Lower lobe of right lung (tissue), 2 donors: ENCODE measurements at regions not wholly inside any gene's neighbourhood (a gene's known extent, or its start where the extent isn't known, plus 50 kb on each side); places are given as distances from the start of the nearest gene placed in this dataset.

Source experiments
- ATAC-seq, 2 donors: fragments of 200-7000 bp; cut with Tn5 transposase; one replicate each; pipeline ENCODE4 v1.9.1; 2020 to 2022; ENCODE audit warnings: mild to moderate bottlenecking in 2 of 2, moderate library complexity in 2 of 2
- DNase-seq: peaks from one replicate; pipeline ENCODE4 v3.0.0-alpha.2; 2020
- H3K27ac ChIP-seq: fragments of 200-600 bp; one replicate; pipeline ENCODE4 v1.8.0; 2022
- H3K27me3 ChIP-seq: fragments of 200-600 bp; one replicate; pipeline ENCODE4 v1.8.0; 2022; ENCODE audit warnings: low read depth
- H3K36me3 ChIP-seq: fragments of 200-600 bp; one replicate; pipeline ENCODE4 v1.8.0; 2022; ENCODE audit warnings: mild to moderate bottlenecking
- H3K4me1 ChIP-seq: fragments of 200-600 bp; one replicate; pipeline ENCODE4 v1.8.0; 2022
- H3K4me3 ChIP-seq: fragments of 200-600 bp; one replicate; pipeline ENCODE4 v1.8.0; 2022; ENCODE audit warnings: mild to moderate bottlenecking
- H3K9me3 ChIP-seq: fragments of 200-600 bp; one replicate; pipeline ENCODE4 v1.8.0; 2022
- CTCF ChIP-seq: fragments of 200-600 bp; IDR thresholded peaks from one replicate; pipeline ENCODE4 v1.8.0; 2022; ENCODE audit warnings: antibody characterized with exemption, mild to moderate bottlenecking
- intact Hi-C: fragments of 100-400 bp; cut with DNase I; formaldehyde crosslinking; loops from one replicate; pipeline ENCODE4 v1.11.0; 2022
- donor health status: DM: no; HTN: yes; CAD: no; lungs with severe emphysema.

DNA sequence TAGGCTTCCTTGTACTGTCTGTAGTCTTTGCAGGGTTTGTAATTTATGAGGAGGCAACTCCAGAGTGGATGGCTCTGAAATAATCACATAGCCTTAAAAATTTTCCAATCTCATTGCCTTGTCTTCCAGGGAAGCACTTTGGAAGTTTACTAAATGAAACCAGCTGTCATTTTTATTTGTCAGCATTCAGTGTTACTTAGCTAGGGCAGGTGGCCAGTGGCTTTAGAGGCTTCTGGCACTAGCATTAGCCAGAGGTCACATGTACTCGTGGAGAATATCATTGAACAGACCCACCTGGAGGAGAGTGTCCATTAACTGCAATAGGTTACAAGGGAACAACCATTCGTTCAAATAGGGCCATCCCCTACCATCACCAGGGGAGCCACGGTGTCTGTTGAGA lies 160.3 kb upstream of the SLC28A3 start:
- DNase-seq (no peak), ATAC-seq (no peak)
- no peaks in the 10 kb centered on the region for H3K4me1 ChIP-seq
- no peaks in the 10 kb centered on the region for H3K36me3 ChIP-seq
- TF ChIP-seq CTCF = no peak
- no peak overlapping the region for H3K4me3 ChIP-seq
- H3K27ac ChIP-seq = no peak overlapping the region
- no peaks in the 10 kb centered on the region for H3K9me3 ChIP-seq
- no peaks in the 10 kb centered on the region for H3K27me3 ChIP-seq
- intact Hi-C loops = no loop called here

DNA sequence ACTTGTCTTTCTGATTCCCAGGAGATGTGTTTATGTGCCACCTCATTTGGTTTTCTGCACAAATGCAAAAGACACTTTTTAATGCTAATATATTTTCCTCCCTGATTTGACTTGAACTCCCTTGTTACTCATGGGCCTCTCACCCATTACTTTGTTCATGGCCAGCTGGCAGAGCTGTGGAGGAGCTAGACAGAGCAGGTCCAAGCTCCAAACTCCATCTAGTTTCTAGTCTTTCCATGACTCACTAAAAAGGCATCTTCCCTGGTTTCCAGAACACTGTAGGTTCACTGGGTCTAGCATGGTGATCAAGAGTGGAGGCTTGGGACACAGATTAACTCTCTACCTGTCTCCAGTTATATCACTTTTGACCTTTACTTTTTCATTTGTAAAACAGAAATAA lies 161.0 kb upstream of the SLC28A3 start:
- Histone ChIP-seq H3K4me3 (no peak overlapping the region), H3K4me1 (no peaks in the 10 kb centered on the region), H3K36me3 (no peaks in the 10 kb centered on the region), H3K27ac (no peak overlapping the region), H3K27me3 (no peaks in the 10 kb centered on the region), H3K9me3 (peaks cover 2% of the 10 kb centered on the region)
- TF ChIP-seq CTCF = no peak
- intact Hi-C loops = no loop called here
- DNase-seq (no peak), ATAC-seq (no peak)

DNA sequence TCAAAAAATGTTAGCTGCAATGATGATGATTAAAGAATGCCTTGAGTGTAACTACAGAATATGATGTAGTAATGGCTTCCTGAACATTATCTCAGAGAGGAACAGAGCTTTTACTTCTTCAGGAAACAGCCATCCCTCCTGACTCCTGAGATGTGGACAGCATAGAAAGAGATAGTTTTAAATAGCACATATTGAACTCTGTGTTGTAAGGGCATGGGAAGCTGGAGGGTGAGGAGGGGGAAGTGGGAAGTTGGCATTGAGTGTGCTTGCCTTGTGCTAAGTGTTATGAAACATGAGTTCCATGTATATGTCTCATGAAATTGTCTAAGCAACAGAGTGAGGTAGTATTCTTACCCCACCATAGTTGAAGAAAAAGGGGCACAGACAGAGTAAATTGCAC lies 161.5 kb upstream of the SLC28A3 start:
- no peak for TF ChIP-seq CTCF
- Histone ChIP-seq H3K9me3 (peaks cover 4% of the 10 kb centered on the region), H3K36me3 (no peaks in the 10 kb centered on the region), H3K4me1 (no peaks in the 10 kb centered on the region), H3K4me3 (no peak overlapping the region), H3K27me3 (no peaks in the 10 kb centered on the region), H3K27ac (no peak overlapping the region)
- intact Hi-C loops = no loop called here
- DNase-seq = no peak
- no peak for ATAC-seq

DNA sequence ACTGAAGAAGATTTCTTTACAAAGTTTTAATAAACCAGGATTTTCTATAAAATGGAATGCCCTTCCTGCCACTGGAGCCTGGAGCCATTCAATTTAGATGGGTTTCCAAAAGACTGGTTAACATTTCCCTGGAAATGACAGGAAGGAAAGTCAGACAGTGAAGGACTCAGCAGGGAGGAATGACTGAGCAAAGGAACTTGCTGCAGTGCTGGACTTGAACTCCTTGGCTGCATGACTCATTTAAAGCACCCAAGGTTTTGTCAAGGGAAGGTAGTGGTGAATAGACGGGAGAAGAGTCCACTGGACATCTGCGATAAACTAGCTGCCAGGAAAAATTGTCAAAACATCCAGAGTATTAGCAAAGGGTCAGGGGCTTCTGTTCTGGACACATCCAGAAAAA lies 163.8 kb upstream of the SLC28A3 start:
- ATAC-seq = no peak
- H3K27ac ChIP-seq = no peak overlapping the region
- intact Hi-C loops = no loop called here

GRCh38 chr9:84511651-84512050 lies 157.9 kb upstream of the NTRK2 start:
- intact Hi-C loops = no loop called here
- no peaks in the 10 kb centered on the region for H3K27me3 ChIP-seq
- DNase-seq = no peak
- peaks cover 1% of the 10 kb centered on the region for H3K9me3 ChIP-seq
- no peaks in the 10 kb centered on the region for H3K36me3 ChIP-seq
- TF ChIP-seq CTCF = no peak
- H3K4me3 ChIP-seq = no peak overlapping the region
- H3K4me1 ChIP-seq = no peaks in the 10 kb centered on the region
- ATAC-seq = no peak
- no peak overlapping the region for H3K27ac ChIP-seq

More for the DNA sequence above, 163.8 kb upstream of the SLC28A3 start:
- H3K27me3 ChIP-seq = no peaks in the 10 kb centered on the region
- no peak for TF ChIP-seq CTCF
- H3K4me1 ChIP-seq = no peaks in the 10 kb centered on the region
- no peaks in the 10 kb centered on the region for H3K36me3 ChIP-seq
- DNase-seq = no peak
- H3K9me3 ChIP-seq = peaks cover 4% of the 10 kb centered on the region
- H3K4me3 ChIP-seq = no peak overlapping the region

GRCh38 chr9:84512493-84512892 lies 157.0 kb upstream of the NTRK2 start:
- no peak for DNase-seq
- H3K4me3 ChIP-seq = no peak overlapping the region
- intact Hi-C loops = no loop called here
- no peak overlapping the region for H3K27ac ChIP-seq
- no peaks in the 10 kb centered on the region for H3K9me3 ChIP-seq
- no peaks in the 10 kb centered on the region for H3K27me3 ChIP-seq
- ATAC-seq = no peak
- no peaks in the 10 kb centered on the region for H3K36me3 ChIP-seq
- TF ChIP-seq CTCF = no peak
- H3K4me1 ChIP-seq = no peaks in the 10 kb centered on the region
